Muscle layer of colon (tissue), 2 donors: ENCODE measurements at regions not wholly inside any gene's neighbourhood (a gene's known extent, or its start where the extent isn't known, plus 50 kb on each side); places are given as distances from the start of the nearest gene placed in this dataset.

Experiments
- H3K27ac ChIP-seq: one replicate; pipeline ENCODE4 v1.7.0; 2013; ENCODE audit warnings: low read depth, mild to moderate bottlenecking, low read length, moderate library complexity
- H3K27me3 ChIP-seq, 2 donors: one replicate each; pipeline ENCODE4 v1.7.0; 2013; ENCODE audit warnings: low read length in 2 of 2, mild to moderate bottlenecking in 2 of 2; ENCODE audit not compliant: insufficient read depth in 2 of 2, control insufficient read depth in 1 of 2
- H3K36me3 ChIP-seq: one replicate; pipeline ENCODE4 v1.7.0; 2013; ENCODE audit warnings: mild to moderate bottlenecking, low read length; ENCODE audit not compliant: insufficient read depth
- H3K4me1 ChIP-seq: one replicate; pipeline ENCODE4 v1.7.0; 2013; ENCODE audit warnings: mild to moderate bottlenecking, low read length; ENCODE audit not compliant: insufficient read depth
- H3K4me3 ChIP-seq, 2 donors: one replicate each; pipeline ENCODE4 v1.7.0; 2013; ENCODE audit warnings: low read length in 2 of 2, low read depth in 1 of 2, mild to moderate bottlenecking in 1 of 2, moderate library complexity in 1 of 2
- H3K9ac ChIP-seq: one replicate; pipeline ENCODE4 v1.7.0; 2013; ENCODE audit warnings: low read length
- H3K9me3 ChIP-seq: one replicate; pipeline ENCODE4 v1.7.0; 2013; ENCODE audit warnings: mild to moderate bottlenecking, low read length
- donor health status: abdominal sarcoma.
- donor health status: Adenocarcinoma of cecum.

- H3K4me1 ChIP-seq, result no peaks in the 10 kb centered on the region
- no peak overlapping the region for H3K27ac ChIP-seq
- H3K9ac ChIP-seq, result no peak overlapping the region
- H3K27me3 ChIP-seq, result no peaks in the 10 kb centered on the region
- no peaks in the 10 kb centered on the region for H3K36me3 ChIP-seq
- H3K4me3 ChIP-seq, result no peak overlapping the region
- H3K9me3 ChIP-seq, result no peaks in the 10 kb centered on the region
Measured at GRCh38 chr2:5409898-5410381, 282.2 kb upstream of the SOX11 start.

- H3K36me3 ChIP-seq, result no peaks in the 10 kb centered on the region
- H3K4me1 ChIP-seq, result no peaks in the 10 kb centered on the region
- H3K9ac ChIP-seq, result no peak overlapping the region
- H3K27ac ChIP-seq, result no peak overlapping the region
- H3K4me3 ChIP-seq, result no peak overlapping the region
- no peaks in the 10 kb centered on the region for H3K9me3 ChIP-seq
- no peaks in the 10 kb centered on the region for H3K27me3 ChIP-seq
Measured at GRCh38 chr2:5410991-5411700, 281.0 kb upstream of the SOX11 start.

- Histone ChIP-seq H3K9me3 (no peaks in the 10 kb centered on the region), H3K27me3 (no peaks in the 10 kb centered on the region), H3K27ac (no peak overlapping the region), H3K9ac (no peak overlapping the region), H3K4me1 (no peaks in the 10 kb centered on the region), H3K4me3 (no peak overlapping the region), H3K36me3 (no peaks in the 10 kb centered on the region)
Measured at GRCh38 chr2:5412001-5412400, 280.2 kb upstream of the SOX11 start.

- Histone ChIP-seq H3K27me3 (no peaks in the 10 kb centered on the region), H3K4me1 (no peaks in the 10 kb centered on the region), H3K27ac (no peak overlapping the region), H3K36me3 (no peaks in the 10 kb centered on the region), H3K9me3 (no peaks in the 10 kb centered on the region), H3K4me3 (no peak overlapping the region), H3K9ac (no peak overlapping the region)
Measured at GRCh38 chr2:5433855-5434254, 258.3 kb upstream of the SOX11 start.

- Histone ChIP-seq H3K27me3 (no peaks in the 10 kb centered on the region), H3K9ac (no peak overlapping the region), H3K9me3 (no peaks in the 10 kb centered on the region), H3K4me3 (no peak overlapping the region), H3K4me1 (no peaks in the 10 kb centered on the region), H3K36me3 (no peaks in the 10 kb centered on the region), H3K27ac (no peak overlapping the region)
Measured at GRCh38 chr2:5437375-5437774, 254.8 kb upstream of the SOX11 start.

GRCh38 chr2:5440174-5440573 lies 252.0 kb upstream of the SOX11 start:
- Histone ChIP-seq H3K9ac (no peak overlapping the region), H3K4me1 (no peaks in the 10 kb centered on the region), H3K4me3 (no peak overlapping the region), H3K36me3 (no peaks in the 10 kb centered on the region), H3K27me3 (no peaks in the 10 kb centered on the region), H3K27ac (no peak overlapping the region), H3K9me3 (no peaks in the 10 kb centered on the region)

GRCh38 chr2:5442736-5443135 lies 249.4 kb upstream of the SOX11 start:
- no peaks in the 10 kb centered on the region for H3K9me3 ChIP-seq
- no peaks in the 10 kb centered on the region for H3K36me3 ChIP-seq
- H3K9ac ChIP-seq, result no peak overlapping the region
- no peak overlapping the region for H3K4me3 ChIP-seq
- no peak overlapping the region for H3K27ac ChIP-seq
- H3K4me1 ChIP-seq, result no peaks in the 10 kb centered on the region
- H3K27me3 ChIP-seq, result no peaks in the 10 kb centered on the region

GRCh38 chr2:5444168-5444567 lies 248.0 kb upstream of the SOX11 start:
- H3K4me1 ChIP-seq, result no peaks in the 10 kb centered on the region
- H3K4me3 ChIP-seq, result no peak overlapping the region
- no peak overlapping the region for H3K27ac ChIP-seq
- H3K36me3 ChIP-seq, result no peaks in the 10 kb centered on the region
- H3K27me3 ChIP-seq, result no peaks in the 10 kb centered on the region
- H3K9ac ChIP-seq, result no peak overlapping the region
- no peaks in the 10 kb centered on the region for H3K9me3 ChIP-seq

GRCh38 chr2:5444854-5445253 lies 247.3 kb upstream of the SOX11 start:
- H3K27ac ChIP-seq, result no peak overlapping the region
- H3K9me3 ChIP-seq, result no peaks in the 10 kb centered on the region
- no peaks in the 10 kb centered on the region for H3K36me3 ChIP-seq
- H3K27me3 ChIP-seq, result no peaks in the 10 kb centered on the region
- H3K4me1 ChIP-seq, result no peaks in the 10 kb centered on the region
- H3K9ac ChIP-seq, result no peak overlapping the region
- no peak overlapping the region for H3K4me3 ChIP-seq

GRCh38 chr2:5449867-5450266 lies 242.3 kb upstream of the SOX11 start:
- Histone ChIP-seq H3K4me3 (no peak overlapping the region), H3K9me3 (no peaks in the 10 kb centered on the region), H3K9ac (no peak overlapping the region), H3K36me3 (no peaks in the 10 kb centered on the region), H3K4me1 (no peaks in the 10 kb centered on the region), H3K27me3 (no peaks in the 10 kb centered on the region), H3K27ac (no peak overlapping the region)

- no peaks in the 10 kb centered on the region for H3K4me1 ChIP-seq
- H3K36me3 ChIP-seq, result no peaks in the 10 kb centered on the region
- no peak overlapping the region for H3K9ac ChIP-seq
- H3K9me3 ChIP-seq, result no peaks in the 10 kb centered on the region
- H3K4me3 ChIP-seq, result no peak overlapping the region
- H3K27me3 ChIP-seq, result no peaks in the 10 kb centered on the region
- H3K27ac ChIP-seq, result no peak overlapping the region
Measured at GRCh38 chr2:5453220-5454050, 238.7 kb upstream of the SOX11 start.

GRCh38 chr2:5454051-5454390 lies 238.2 kb upstream of the SOX11 start:
- no peak overlapping the region for H3K4me3 ChIP-seq
- no peak overlapping the region for H3K27ac ChIP-seq
- no peaks in the 10 kb centered on the region for H3K4me1 ChIP-seq
- H3K36me3 ChIP-seq, result no peaks in the 10 kb centered on the region
- no peaks in the 10 kb centered on the region for H3K9me3 ChIP-seq
- H3K27me3 ChIP-seq, result no peaks in the 10 kb centered on the region
- H3K9ac ChIP-seq, result no peak overlapping the region
